Panc1 (cell line): ENCODE measurements at regions not wholly inside any gene's neighbourhood (a gene's known extent, or its start where the extent isn't known, plus 50 kb on each side); places are given as distances from the start of the nearest gene placed in this dataset.

ENCODE experiments used
- CTCF ChIP-seq: fragments of 450-650 bp; IDR thresholded peaks from 2 replicates; pipeline ENCODE4 v1.5.1; 2017; ENCODE audit warnings: mild to moderate bottlenecking
- SIN3A ChIP-seq: IDR thresholded peaks from 2 replicates; pipeline ENCODE4 v1.6.1; 2012; ENCODE audit warnings: low read depth, mild to moderate bottlenecking, low read length, moderate library complexity, borderline replicate concordance; ENCODE audit not compliant: insufficient read depth

- no peak for TF ChIP-seq CTCF
- TF ChIP-seq SIN3A = no peak
Measured at GRCh38 chr7:12053561-12053960, 157.5 kb upstream of the TMEM106B start.
